B cell (primary cell): ENCODE measurements at regions not wholly inside any gene's neighbourhood (a gene's known extent, or its start where the extent isn't known, plus 50 kb on each side); places are given as distances from the start of the nearest gene placed in this dataset.

Experiments used
- ATAC-seq: fragments of 200-7000 bp; cut with Tn5 transposase; one replicate; pipeline ENCODE4 v1.10.0; 2021; ENCODE audit warnings: low read depth, mild to moderate bottlenecking, moderate number of reproducible peaks, moderate library complexity
- CTCF ChIA-PET: fragments of 350-600 bp; sonication (Branson Sonifier 250); formaldehyde crosslinking; loops from one replicate; lab custom pipeline; 2021; ENCODE audit warnings: antibody characterized with exemption, inconsistent platforms; lab: Charles Lee
- POLR2A ChIA-PET: fragments of 350-600 bp; sonication (Branson Sonifier 250); formaldehyde crosslinking; loops from one replicate; lab custom pipeline; 2021; ENCODE audit warnings: antibody characterized with exemption; lab: Charles Lee
- DNase-seq: peaks from one replicate; pipeline ENCODE4 v3.0.0; 2013
- H2AFZ ChIP-seq: 2 replicates; pipeline ENCODE4 v1.6.1; 2012; ENCODE audit warnings: mild to moderate bottlenecking, low read depth, low read length; ENCODE audit not compliant: insufficient read depth, poor library complexity, severe bottlenecking
- H3K27ac ChIP-seq, 2 donors: 1 replicate in 1 of 2; 2 replicates in 1 of 2; pipeline ENCODE4 v1.5.1; 2012 to 2013; ENCODE audit warnings: low read length in 2 of 2, mild to moderate bottlenecking in 2 of 2, moderate library complexity in 1 of 2
- H3K27me3 ChIP-seq, 4 experiments: fragments of 200-600 bp in 1 of 4; sonication (generic) in 1 of 4; replicated peaks in 1 of 4; 1 replicate in 2 of 4; 2 replicates in 2 of 4; pipeline versions ENCODE4 v1.6.1 to v1.7.0; 2013 to 2016; ENCODE audit warnings: low read length in 3 of 4, mild to moderate bottlenecking in 2 of 4, mixed read lengths in 1 of 4, moderate library complexity in 1 of 4; ENCODE audit not compliant: insufficient read depth in 4 of 4, control insufficient read depth in 3 of 4; ENCODE audit errors: control extremely low read depth in 1 of 4
- H3K36me3 ChIP-seq, 2 experiments: replicated peaks in 1 of 2; 1 replicate in 1 of 2; 2 replicates in 1 of 2; pipeline versions ENCODE4 v1.6.1 to v1.7.1; 2013; ENCODE audit warnings: low read length in 1 of 2; ENCODE audit not compliant: insufficient read depth in 2 of 2, control insufficient read depth in 1 of 2; ENCODE audit errors: control extremely low read depth in 1 of 2, extremely low read depth in 1 of 2
- H3K4me1 ChIP-seq, 2 donors: fragments of 200-600 bp in 1 of 2; sonication (generic) in 1 of 2; 1 replicate in 1 of 2; 2 replicates in 1 of 2; pipeline versions ENCODE4 v1.5.1 to v1.6.1; 2013 to 2017; ENCODE audit warnings: low read length in 2 of 2; ENCODE audit not compliant: control insufficient read depth in 2 of 2, insufficient read depth in 2 of 2
- H3K4me2 ChIP-seq: replicated peaks from 2 replicates; pipeline ENCODE3; 2012; ENCODE audit warnings: mild to moderate bottlenecking, low read depth, low read length; ENCODE audit not compliant: poor library complexity, severe bottlenecking
- H3K4me3 ChIP-seq, 5 experiments: fragments of 200-600 bp in 1 of 5; sonication (generic) in 1 of 5; 1 replicate in 3 of 5; 2 replicates in 2 of 5; pipeline versions ENCODE4 v1.5.1 to v1.7.0; 2011 to 2016; ENCODE audit warnings: low read length in 4 of 5, mild to moderate bottlenecking in 4 of 5, low read depth in 2 of 5, control low read depth in 1 of 5, moderate library complexity in 1 of 5; ENCODE audit not compliant: insufficient read depth in 1 of 5; ENCODE audit errors: control extremely low read depth in 1 of 5, extremely low read depth in 1 of 5
- H3K79me2 ChIP-seq: fragments of 200-600 bp; sonication (generic); one replicate; pipeline ENCODE4 v1.6.0; 2016; ENCODE audit warnings: low read length; ENCODE audit not compliant: control insufficient read depth, insufficient read depth
- H3K9ac ChIP-seq: fragments of 200-600 bp; sonication (generic); 2 replicates; pipeline ENCODE4 v1.6.1; 2017; ENCODE audit warnings: mild to moderate bottlenecking, low read length, moderate library complexity
- H3K9me3 ChIP-seq, 3 donors: one replicate each; pipeline versions ENCODE4 v1.6.1 to v1.7.1; 2013; ENCODE audit warnings: low read length in 2 of 3; ENCODE audit not compliant: control insufficient read depth in 2 of 3, insufficient read depth in 1 of 3; ENCODE audit errors: control extremely low read depth in 1 of 3
- H4K20me1 ChIP-seq: 2 replicates; pipeline ENCODE4 v1.6.0; 2012; ENCODE audit warnings: mild to moderate bottlenecking, low read length; ENCODE audit not compliant: insufficient read depth, control insufficient read depth, poor library complexity, severe bottlenecking
- H3K27ac Mint-ChIP-seq: one replicate; pipeline ENCODE4 v1.8.0; 2021; ENCODE audit warnings: mixed read lengths
- H3K27me3 Mint-ChIP-seq: one replicate; pipeline ENCODE4 v1.8.0; 2021; ENCODE audit warnings: mixed read lengths
- H3K4me1 Mint-ChIP-seq: one replicate; pipeline ENCODE4 v1.8.0; 2021; ENCODE audit warnings: mixed read lengths
- H3K4me3 Mint-ChIP-seq: one replicate; pipeline ENCODE4 v1.8.0; 2021; ENCODE audit warnings: mixed read lengths
- H3K9me3 Mint-ChIP-seq: one replicate; pipeline ENCODE4 v1.8.0; 2022; ENCODE audit warnings: mixed read lengths; ENCODE audit not compliant: insufficient read depth
- CTCF ChIP-seq: fragments of 200-600 bp; IDR thresholded peaks from one replicate; pipeline ENCODE4 v1.8.0; 2022; ENCODE audit warnings: antibody characterized with exemption, mild to moderate bottlenecking
- EZH2 ChIP-seq: IDR thresholded peaks from 2 replicates; pipeline ENCODE4 v1.6.1; 2012; ENCODE audit warnings: borderline replicate concordance, low read depth, mild to moderate bottlenecking, moderate library complexity, low read length; ENCODE audit not compliant: insufficient read depth, poor library complexity, severe bottlenecking
- WGBS: methylation state at CpG from one replicate; pipeline ENCODE4 v1.1.5; 2013; ENCODE audit warnings: missing lambda C conversion rate; ENCODE audit not compliant: insufficient coverage; 5-methylcytosine and 5-hydroxymethylcytosine counted together
- intact Hi-C: fragments of 100-400 bp; cut with micrococcal nuclease; formaldehyde crosslinking; loops from one replicate; pipeline ENCODE4 v1.10.0; 2022

GRCh38 chr12:85641796-85642195, 194.4 kb downstream of the RASSF9 start:
- WGBS: no CpG with 5 or more reads among the region's 2 CpGs
- H3K4me2 ChIP-seq: no peak overlapping the region
- intact Hi-C loops: no loop called here

GRCh38 chr12:85642288-85642687, 193.9 kb downstream of the RASSF9 start:
- Histone ChIP-seq H3K27ac (no peak overlapping the region), H2AFZ (no peak overlapping the region), H3K79me2 (no peaks in the 10 kb centered on the region), H3K4me3 (no peak overlapping the region), H3K27me3 (no peaks in the 10 kb centered on the region), H3K36me3 (no peaks in the 10 kb centered on the region), H3K4me1 (no peaks in the 10 kb centered on the region), H3K4me2 (no peak overlapping the region), H3K9ac (no peak overlapping the region), H4K20me1 (no peaks in the 10 kb centered on the region), H3K9me3 (no peaks in the 10 kb centered on the region)
- 85% methylated on average over 2 of the region's 2 CpGs for WGBS
- Mint-ChIP-seq H3K27me3 (no peaks in the 10 kb centered on the region), H3K4me1 (no peaks in the 10 kb centered on the region), H3K9me3 (no peaks in the 10 kb centered on the region), H3K4me3 (no peak overlapping the region), H3K27ac (no peak overlapping the region)
- CTCF ChIA-PET: no interaction called here
- DNase-seq: no peak
- intact Hi-C loops: no loop called here
- POLR2A ChIA-PET: no interaction called here
- TF ChIP-seq CTCF (no peak), EZH2 (no peak)
- ATAC-seq: no peak

More at GRCh38 chr12:85641796-85642195, 194.4 kb downstream of the RASSF9 start:
- H3K4me3 Mint-ChIP-seq: no peak overlapping the region
- CTCF ChIA-PET: no interaction called here
- Histone ChIP-seq H3K36me3 (no peaks in the 10 kb centered on the region), H3K9ac (no peak overlapping the region), H3K79me2 (no peaks in the 10 kb centered on the region), H3K27me3 (no peaks in the 10 kb centered on the region), H4K20me1 (no peaks in the 10 kb centered on the region), H3K9me3 (no peaks in the 10 kb centered on the region), H3K27ac (no peak overlapping the region), H3K4me1 (no peaks in the 10 kb centered on the region), H3K4me3 (no peak overlapping the region), H2AFZ (no peak overlapping the region)
- POLR2A ChIA-PET: no interaction called here
- TF ChIP-seq EZH2 (no peak), CTCF (no peak)
- no peak for ATAC-seq
- no peaks in the 10 kb centered on the region for H3K4me1 Mint-ChIP-seq
- H3K27ac Mint-ChIP-seq: no peak overlapping the region
- DNase-seq: no peak
- no peaks in the 10 kb centered on the region for H3K27me3 Mint-ChIP-seq
- no peaks in the 10 kb centered on the region for H3K9me3 Mint-ChIP-seq
